ENCODE measurements at regions not wholly inside any gene's neighbourhood (a gene's known extent, or its start where the extent isn't known, plus 50 kb on each side); places are given as distances from the start of the nearest gene placed in this dataset.

DNA sequence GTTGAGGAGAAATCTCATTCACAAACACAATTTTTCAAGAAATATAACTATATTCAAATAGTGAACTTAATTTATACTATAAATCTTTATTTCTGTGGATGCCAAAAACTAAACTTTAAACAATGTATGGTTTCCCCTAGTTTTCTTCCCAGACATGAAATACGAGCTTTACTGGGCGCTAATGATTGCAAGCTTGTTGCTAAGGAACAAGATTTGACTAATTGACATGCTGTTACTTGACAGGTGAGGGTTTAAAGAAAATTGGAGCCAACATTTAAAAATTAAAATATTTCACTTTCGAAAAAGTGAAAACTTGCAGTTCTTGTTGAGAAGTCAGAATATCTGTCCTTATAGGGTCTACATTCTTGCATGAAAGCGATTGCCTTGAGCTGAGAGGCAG is 381.0 kb downstream of the MEIS1 start:
- H3K27ac ChIP-seq = no peak overlapping the region
- no peak overlapping the region for H3K4me3 ChIP-seq
- H3K9me3 ChIP-seq = peaks cover 0 to 4% (median 0%) of the 10 kb centered on the region in 4 donors
- TF ChIP-seq POLR2A (IDR thresholded peaks at IDR 0.05) = no peak
- TF ChIP-seq, protein P1, sequence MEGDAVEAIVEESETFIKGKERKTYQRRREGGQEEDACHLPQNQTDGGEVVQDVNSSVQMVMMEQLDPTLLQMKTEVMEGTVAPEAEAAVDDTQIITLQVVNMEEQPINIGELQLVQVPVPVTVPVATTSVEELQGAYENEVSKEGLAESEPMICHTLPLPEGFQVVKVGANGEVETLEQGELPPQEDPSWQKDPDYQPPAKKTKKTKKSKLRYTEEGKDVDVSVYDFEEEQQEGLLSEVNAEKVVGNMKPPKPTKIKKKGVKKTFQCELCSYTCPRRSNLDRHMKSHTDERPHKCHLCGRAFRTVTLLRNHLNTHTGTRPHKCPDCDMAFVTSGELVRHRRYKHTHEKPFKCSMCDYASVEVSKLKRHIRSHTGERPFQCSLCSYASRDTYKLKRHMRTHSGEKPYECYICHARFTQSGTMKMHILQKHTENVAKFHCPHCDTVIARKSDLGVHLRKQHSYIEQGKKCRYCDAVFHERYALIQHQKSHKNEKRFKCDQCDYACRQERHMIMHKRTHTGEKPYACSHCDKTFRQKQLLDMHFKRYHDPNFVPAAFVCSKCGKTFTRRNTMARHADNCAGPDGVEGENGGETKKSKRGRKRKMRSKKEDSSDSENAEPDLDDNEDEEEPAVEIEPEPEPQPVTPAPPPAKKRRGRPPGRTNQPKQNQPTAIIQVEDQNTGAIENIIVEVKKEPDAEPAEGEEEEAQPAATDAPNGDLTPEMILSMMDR (IDR thresholded peaks at IDR 0.05) = no peak
- H3K27me3 ChIP-seq = no peaks in the 10 kb centered on the region
- H3K36me3 ChIP-seq = no peaks in the 10 kb centered on the region
- H3K4me1 ChIP-seq = no peaks in the 10 kb centered on the region
- no peak for DNase-seq

DNA sequence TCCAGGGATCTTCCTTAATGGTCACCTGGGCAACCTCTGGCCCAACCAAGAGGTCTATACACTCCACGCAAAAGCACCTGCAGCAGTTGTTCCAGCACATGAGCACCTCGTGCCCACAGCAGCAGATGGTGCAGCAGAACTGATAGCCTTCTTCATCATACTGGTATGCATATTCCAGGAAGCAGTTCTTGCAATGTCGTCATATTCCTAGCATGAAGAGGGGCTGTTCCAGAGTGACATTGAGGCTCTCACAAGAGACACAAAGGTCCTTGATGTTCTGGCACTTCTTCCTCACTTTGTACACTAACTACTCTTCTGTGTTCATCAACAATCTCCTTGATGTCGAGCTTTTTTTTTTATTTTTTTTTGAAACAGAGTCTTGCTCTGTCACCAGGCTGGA is 386.2 kb downstream of the MEIS1 start:
- H3K4me1 ChIP-seq = no peaks in the 10 kb centered on the region
- H3K4me3 ChIP-seq = no peak overlapping the region
- peaks cover 0 to 4% (median 0%) of the 10 kb centered on the region in 4 donors for H3K9me3 ChIP-seq
- TF ChIP-seq POLR2A (IDR thresholded peaks at IDR 0.05) = no peak
- TF ChIP-seq, protein P1 (IDR thresholded peaks at IDR 0.05) = no peak
- H3K27ac ChIP-seq = no peak overlapping the region
- no peaks in the 10 kb centered on the region for H3K36me3 ChIP-seq
- DNase-seq = no peak
- no peaks in the 10 kb centered on the region for H3K27me3 ChIP-seq

DNA sequence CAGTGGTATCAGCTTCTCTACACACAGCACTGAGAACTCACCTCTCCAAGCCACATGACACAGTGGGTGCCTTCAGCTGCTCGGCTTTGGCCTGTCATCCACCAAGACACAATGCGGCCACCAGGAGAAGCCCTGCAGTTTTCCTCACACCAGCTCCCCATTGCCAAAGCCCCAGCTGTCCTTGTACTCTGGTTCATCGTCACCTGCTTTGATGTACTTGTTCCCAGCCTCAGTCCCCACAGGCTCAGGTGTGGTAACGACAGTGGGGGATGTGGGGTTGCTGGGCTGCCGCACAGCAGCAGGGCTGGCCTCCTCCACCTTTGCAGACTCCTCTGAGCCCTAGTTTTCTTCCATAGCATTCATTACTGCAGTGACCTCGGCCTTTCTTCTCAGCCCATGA is 387.3 kb downstream of the MEIS1 start:
- Histone ChIP-seq H3K36me3 (no peaks in the 10 kb centered on the region), H3K27ac (no peak overlapping the region)

DNA sequence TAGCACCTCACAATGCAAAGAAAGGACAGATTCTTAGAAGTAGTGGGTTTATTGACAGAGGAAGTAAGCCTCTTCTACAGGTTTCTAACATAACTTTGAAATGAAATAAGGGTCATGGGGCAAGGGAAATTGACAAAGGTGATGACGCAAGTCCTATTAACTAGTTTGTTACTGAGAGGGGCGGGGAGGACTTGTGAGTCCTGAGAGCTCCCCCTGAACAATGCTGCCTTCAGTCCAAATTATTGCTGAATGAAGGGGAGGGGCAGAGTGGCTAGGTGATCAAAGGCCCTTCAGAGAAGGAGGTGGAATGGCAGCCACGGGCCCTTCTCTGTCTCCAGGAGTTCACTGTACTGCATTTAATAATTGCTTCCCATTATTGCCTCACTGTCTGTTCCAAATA is 390.0 kb downstream of the MEIS1 start:
- DNase-seq = no peak
- no peaks in the 10 kb centered on the region for H3K4me1 ChIP-seq
- H3K36me3 ChIP-seq = no peaks in the 10 kb centered on the region
- H3K27me3 ChIP-seq = no peaks in the 10 kb centered on the region
- no peak overlapping the region for H3K27ac ChIP-seq
- no peak overlapping the region for H3K4me3 ChIP-seq
- no peaks in the 10 kb centered on the region for H3K9me3 ChIP-seq
- TF ChIP-seq, protein P1 (IDR thresholded peaks at IDR 0.05) = no peak
- TF ChIP-seq POLR2A (IDR thresholded peaks at IDR 0.05) = no peak

More for the DNA sequence above, 387.3 kb downstream of the MEIS1 start:
- Histone ChIP-seq H3K4me1 (no peaks in the 10 kb centered on the region), H3K4me3 (no peak overlapping the region), H3K27me3 (no peaks in the 10 kb centered on the region), H3K9me3 (peaks cover 0 to 4% (median 0%) of the 10 kb centered on the region in 4 donors)
- DNase-seq = no peak
- TF ChIP-seq, protein P1 (IDR thresholded peaks at IDR 0.05) = no peak
- TF ChIP-seq POLR2A (IDR thresholded peaks at IDR 0.05) = no peak

DNA sequence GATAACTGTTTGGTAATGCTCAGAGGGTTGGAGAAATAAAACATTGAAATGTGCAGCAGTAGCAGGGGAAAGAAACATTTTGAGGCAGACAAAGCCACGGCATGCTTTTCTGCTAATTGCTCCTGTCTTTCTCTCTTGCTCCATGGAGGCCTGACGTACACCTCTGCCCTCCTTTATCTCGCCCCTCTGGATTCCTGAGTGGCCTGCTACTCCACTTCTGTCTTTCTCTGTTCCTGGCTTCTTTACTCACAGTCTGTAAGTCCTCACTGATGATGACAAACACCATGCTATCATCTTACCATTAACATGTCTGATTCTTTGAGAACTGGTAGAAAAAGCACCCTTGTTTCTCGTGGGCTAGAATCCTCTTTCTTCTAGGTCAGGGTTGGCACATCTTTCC is 392.9 kb downstream of the MEIS1 start:
- H3K27ac ChIP-seq = no peak overlapping the region
- no peak overlapping the region for H3K4me3 ChIP-seq
- DNase-seq = no peak
- H3K36me3 ChIP-seq = no peaks in the 10 kb centered on the region
- no peaks in the 10 kb centered on the region for H3K4me1 ChIP-seq
- TF ChIP-seq, protein P1 (IDR thresholded peaks at IDR 0.05) = no peak
- no peak for TF ChIP-seq POLR2A (IDR thresholded peaks at IDR 0.05)
- H3K9me3 ChIP-seq = no peaks in the 10 kb centered on the region
- no peaks in the 10 kb centered on the region for H3K27me3 ChIP-seq

DNA sequence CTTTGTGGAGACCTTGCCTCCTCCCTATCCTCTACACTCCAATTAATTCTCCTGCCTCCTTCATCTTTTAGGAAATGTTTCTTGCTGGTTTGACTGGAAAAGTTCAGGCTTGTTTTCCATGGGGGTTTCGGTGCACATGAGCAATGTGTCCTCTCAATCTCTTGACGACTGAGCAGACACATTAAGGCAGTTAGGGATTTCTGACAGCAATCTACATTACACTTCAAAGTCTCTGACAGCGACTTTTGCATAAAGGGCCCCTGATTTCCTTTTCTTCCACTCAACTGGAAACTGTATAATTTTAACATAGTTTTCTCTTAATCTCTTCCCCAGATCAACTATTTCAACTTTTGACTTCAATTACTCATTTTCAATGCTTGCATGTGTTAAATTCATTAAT is 394.0 kb downstream of the MEIS1 start:
- no peaks in the 10 kb centered on the region for H3K4me1 ChIP-seq
- no peak overlapping the region for H3K4me3 ChIP-seq
- no peaks in the 10 kb centered on the region for H3K36me3 ChIP-seq
- H3K27ac ChIP-seq = no peak overlapping the region
- H3K27me3 ChIP-seq = no peaks in the 10 kb centered on the region
- DNase-seq = no peak
- H3K9me3 ChIP-seq = no peaks in the 10 kb centered on the region
- TF ChIP-seq, protein P1 (IDR thresholded peaks at IDR 0.05) = no peak
- TF ChIP-seq POLR2A (IDR thresholded peaks at IDR 0.05) = no peak

Data from Peyer's patch (tissue), 4 donors.